Activated T-helper 17 cell treated with anti-CD3 and anti-CD28 coated beads, Interleukin-2, amount 50 U/mL, for 72 hours (primary cell): ENCODE measurements at regions not wholly inside any gene's neighbourhood (a gene's known extent, or its start where the extent isn't known, plus 50 kb on each side); places are given as distances from the start of the nearest gene placed in this dataset.

Experiments used
- ATAC-seq: fragments of 150-1000 bp; cut with Tn5 transposase; replicated peaks from 2 replicates; pipeline ENCODE4 v1.10.0; 2021; ENCODE audit warnings: mild to moderate bottlenecking, moderate library complexity
- H3K27ac Mint-ChIP-seq: one replicate; pipeline ENCODE4 v1.8.0; 2022; ENCODE audit warnings: mixed read lengths
- H3K27me3 Mint-ChIP-seq: one replicate; pipeline ENCODE4 v1.8.0; 2022; ENCODE audit warnings: mixed read lengths
- H3K36me3 Mint-ChIP-seq: one replicate; pipeline ENCODE4 v1.8.0; 2022; ENCODE audit warnings: low read depth, mild to moderate bottlenecking, mixed read lengths
- H3K4me1 Mint-ChIP-seq: one replicate; pipeline ENCODE4 v1.8.0; 2022; ENCODE audit warnings: mixed read lengths
- H3K4me3 Mint-ChIP-seq: one replicate; pipeline ENCODE4 v1.8.0; 2022; ENCODE audit warnings: mild to moderate bottlenecking, mixed read lengths
- H3K9me3 Mint-ChIP-seq: one replicate; pipeline ENCODE4 v1.8.0; 2022; ENCODE audit warnings: mixed read lengths

GRCh38 chr4:38491854-38492478, 172.0 kb upstream of the KLF3 start:
- H3K27ac Mint-ChIP-seq = no peak overlapping the region
- ATAC-seq = peak; percentile 54
- no peaks in the 10 kb centered on the region for H3K27me3 Mint-ChIP-seq
- no peaks in the 10 kb centered on the region for H3K9me3 Mint-ChIP-seq
- H3K4me3 Mint-ChIP-seq = no peak overlapping the region
- no peaks in the 10 kb centered on the region for H3K36me3 Mint-ChIP-seq
- peaks cover 25% of the 10 kb centered on the region for H3K4me1 Mint-ChIP-seq

- H3K9me3 Mint-ChIP-seq = no peaks in the 10 kb centered on the region
- no peaks in the 10 kb centered on the region for H3K27me3 Mint-ChIP-seq
Observed at GRCh38 chr4:38493066-38493465, 170.9 kb upstream of the KLF3 start.

GRCh38 chr4:38495446-38495845, 168.6 kb upstream of the KLF3 start:
- Mint-ChIP-seq H3K27ac (no peak overlapping the region), H3K4me1 (peaks cover 10% of the 10 kb centered on the region), H3K27me3 (no peaks in the 10 kb centered on the region), H3K9me3 (no peaks in the 10 kb centered on the region), H3K4me3 (no peak overlapping the region), H3K36me3 (no peaks in the 10 kb centered on the region)
- ATAC-seq = no peak

More at GRCh38 chr4:38493066-38493465, 170.9 kb upstream of the KLF3 start:
- Mint-ChIP-seq H3K36me3 (no peaks in the 10 kb centered on the region), H3K27ac (no peak overlapping the region), H3K4me1 (peaks cover 25% of the 10 kb centered on the region), H3K4me3 (no peak overlapping the region)
- ATAC-seq = no peak

GRCh38 chr4:38497121-38497520, 166.9 kb upstream of the KLF3 start:
- no peaks in the 10 kb centered on the region for H3K36me3 Mint-ChIP-seq
- peaks cover 3% of the 10 kb centered on the region for H3K4me1 Mint-ChIP-seq
- H3K4me3 Mint-ChIP-seq = no peak overlapping the region
- no peaks in the 10 kb centered on the region for H3K27me3 Mint-ChIP-seq
- H3K9me3 Mint-ChIP-seq = no peaks in the 10 kb centered on the region
- no peak for ATAC-seq
- no peak overlapping the region for H3K27ac Mint-ChIP-seq

GRCh38 chr4:38499101-38499500, 164.9 kb upstream of the KLF3 start:
- ATAC-seq = no peak
- Mint-ChIP-seq H3K36me3 (no peaks in the 10 kb centered on the region), H3K27ac (no peak overlapping the region), H3K4me1 (no peaks in the 10 kb centered on the region), H3K4me3 (no peak overlapping the region), H3K9me3 (no peaks in the 10 kb centered on the region), H3K27me3 (no peaks in the 10 kb centered on the region)

- peaks cover 2% of the 10 kb centered on the region for H3K4me1 Mint-ChIP-seq
- H3K27me3 Mint-ChIP-seq = no peaks in the 10 kb centered on the region
- H3K36me3 Mint-ChIP-seq = no peaks in the 10 kb centered on the region
- H3K9me3 Mint-ChIP-seq = no peaks in the 10 kb centered on the region
- ATAC-seq = no peak
- no peak overlapping the region for H3K27ac Mint-ChIP-seq
- no peak overlapping the region for H3K4me3 Mint-ChIP-seq
Observed at GRCh38 chr4:38500433-38500832, 163.6 kb upstream of the KLF3 start.

- no peaks in the 10 kb centered on the region for H3K9me3 Mint-ChIP-seq
- H3K4me1 Mint-ChIP-seq = peaks cover 5% of the 10 kb centered on the region
- H3K4me3 Mint-ChIP-seq = no peak overlapping the region
- no peak for ATAC-seq
- H3K27me3 Mint-ChIP-seq = no peaks in the 10 kb centered on the region
- H3K27ac Mint-ChIP-seq = no peak overlapping the region
- H3K36me3 Mint-ChIP-seq = no peaks in the 10 kb centered on the region
Observed at GRCh38 chr4:38501698-38502097, 162.3 kb upstream of the KLF3 start.

- Mint-ChIP-seq H3K27ac (no peak overlapping the region), H3K4me1 (peaks cover 15% of the 10 kb centered on the region), H3K4me3 (peak overlapping the region; percentile 4), H3K36me3 (no peaks in the 10 kb centered on the region), H3K9me3 (no peaks in the 10 kb centered on the region), H3K27me3 (peaks cover 3% of the 10 kb centered on the region)
- ATAC-seq = peak; percentile 12
Observed at GRCh38 chr4:38503689-38504395, 160.2 kb upstream of the KLF3 start.

GRCh38 chr4:38504396-38504715, 159.6 kb upstream of the KLF3 start:
- ATAC-seq = no peak
- peak overlapping the region; percentile 4 for H3K4me3 Mint-ChIP-seq

GRCh38 chr4:38509551-38509950, 154.4 kb upstream of the KLF3 start:
- Mint-ChIP-seq H3K9me3 (no peaks in the 10 kb centered on the region), H3K4me1 (peaks cover 57% of the 10 kb centered on the region), H3K27me3 (peaks cover 3% of the 10 kb centered on the region), H3K27ac (no peak overlapping the region), H3K4me3 (peak overlapping the region; percentile 52), H3K36me3 (no peaks in the 10 kb centered on the region)
- peak; percentile 86 for ATAC-seq

More at GRCh38 chr4:38504396-38504715, 159.6 kb upstream of the KLF3 start:
- peaks cover 20% of the 10 kb centered on the region for H3K4me1 Mint-ChIP-seq
- H3K36me3 Mint-ChIP-seq = no peaks in the 10 kb centered on the region
- H3K27me3 Mint-ChIP-seq = peaks cover 3% of the 10 kb centered on the region
- no peaks in the 10 kb centered on the region for H3K9me3 Mint-ChIP-seq
- H3K27ac Mint-ChIP-seq = no peak overlapping the region

- Mint-ChIP-seq H3K36me3 (no peaks in the 10 kb centered on the region), H3K9me3 (no peaks in the 10 kb centered on the region), H3K4me1 (peaks cover 62% of the 10 kb centered on the region), H3K27ac (no peak overlapping the region), H3K4me3 (peak overlapping the region; percentile 52), H3K27me3 (peaks cover 3% of the 10 kb centered on the region)
- peak; percentile 15 for ATAC-seq
Observed at GRCh38 chr4:38510201-38510600, 153.8 kb upstream of the KLF3 start.

- Mint-ChIP-seq H3K4me3 (peak overlapping the region; percentile 52), H3K9me3 (no peaks in the 10 kb centered on the region), H3K36me3 (no peaks in the 10 kb centered on the region), H3K27ac (no peak overlapping the region), H3K27me3 (peaks cover 3% of the 10 kb centered on the region), H3K4me1 (peaks cover 57% of the 10 kb centered on the region)
- no peak for ATAC-seq
Observed at GRCh38 chr4:38511702-38512101, 152.3 kb upstream of the KLF3 start.

GRCh38 chr4:38512840-38513239, 151.2 kb upstream of the KLF3 start:
- Mint-ChIP-seq H3K4me1 (peaks cover 57% of the 10 kb centered on the region), H3K4me3 (no peak overlapping the region), H3K27ac (no peak overlapping the region), H3K36me3 (no peaks in the 10 kb centered on the region), H3K9me3 (no peaks in the 10 kb centered on the region), H3K27me3 (no peaks in the 10 kb centered on the region)
- no peak for ATAC-seq

- no peak overlapping the region for H3K4me3 Mint-ChIP-seq
- H3K36me3 Mint-ChIP-seq = peaks cover 4% of the 10 kb centered on the region
- no peak overlapping the region for H3K27ac Mint-ChIP-seq
- peaks cover 2% of the 10 kb centered on the region for H3K27me3 Mint-ChIP-seq
- no peaks in the 10 kb centered on the region for H3K9me3 Mint-ChIP-seq
- peaks cover 39% of the 10 kb centered on the region for H3K4me1 Mint-ChIP-seq
- ATAC-seq = peak; percentile 86
Observed at GRCh38 chr4:38514465-38515146, 149.4 kb upstream of the KLF3 start.

- peaks cover 6% of the 10 kb centered on the region for H3K36me3 Mint-ChIP-seq
- H3K4me3 Mint-ChIP-seq = no peak overlapping the region
- H3K9me3 Mint-ChIP-seq = peaks cover 3% of the 10 kb centered on the region
- no peak overlapping the region for H3K27ac Mint-ChIP-seq
- no peak for ATAC-seq
- H3K4me1 Mint-ChIP-seq = peaks cover 24% of the 10 kb centered on the region
- H3K27me3 Mint-ChIP-seq = peaks cover 4% of the 10 kb centered on the region
Observed at GRCh38 chr4:38516190-38516589, 147.8 kb upstream of the KLF3 start.
